ENCODE measurements at regions not wholly inside any gene's neighbourhood (a gene's known extent, or its start where the extent isn't known, plus 50 kb on each side); places are given as distances from the start of the nearest gene placed in this dataset.

DNA sequence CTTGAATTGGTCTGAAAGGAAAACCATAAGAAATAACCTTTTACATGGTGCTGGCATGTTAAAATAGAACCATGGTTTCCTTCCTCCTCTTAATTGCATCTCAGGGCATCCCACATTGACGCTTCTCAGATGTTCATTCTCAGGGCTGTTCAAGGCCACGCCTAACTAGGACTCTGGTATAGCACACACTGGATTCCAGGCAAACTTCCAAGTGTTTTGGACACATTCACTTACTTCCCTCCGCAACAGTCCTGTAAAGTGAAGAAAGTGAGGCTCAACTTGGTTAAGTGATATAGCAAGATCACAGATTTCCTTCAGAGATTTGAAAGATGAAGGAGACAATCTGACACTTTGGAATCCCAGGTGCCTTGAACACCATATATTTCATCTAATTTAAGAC, 244.8 kb downstream of the DUSP10 start:
- DNase-seq = no peak
- H3K4me1 ChIP-seq (ENCODE audit: insufficient read depth, low read length) = peaks cover 3% of the 10 kb centered on the region; the same call in 1 of the 2 replicates
- H3K27ac ChIP-seq (ENCODE audit: low read length) = no peak overlapping the region
- no peaks in the 10 kb centered on the region for H3K9me2 ChIP-seq (replicated peaks; ENCODE audit: low read length)
- H3K27me3 ChIP-seq (ENCODE audit: low read length) = no peaks in the 10 kb centered on the region
- no peak for ATAC-seq
- H4K20me1 ChIP-seq (ENCODE audit: low read length) = no peaks in the 10 kb centered on the region
- H3F3A ChIP-seq (ENCODE audit: low read length, unreplicated experiment) = no peaks in the 10 kb centered on the region
- POLR2A ChIA-PET (ENCODE audit: unreplicated experiment) = no interaction called here
- H3K4me2 ChIP-seq (ENCODE audit: low read length) = no peak overlapping the region
- H3K9ac ChIP-seq (ENCODE audit: low read length) = no peak overlapping the region
- intact Hi-C loops (cut with micrococcal nuclease) = no loop called here
- BruUV-seq (replicated peaks) = no TSS peak
- no peaks in the 10 kb centered on the region for H3K36me3 ChIP-seq (ENCODE audit: low read depth, low read length)
- TF ChIP-seq, protein P1, sequence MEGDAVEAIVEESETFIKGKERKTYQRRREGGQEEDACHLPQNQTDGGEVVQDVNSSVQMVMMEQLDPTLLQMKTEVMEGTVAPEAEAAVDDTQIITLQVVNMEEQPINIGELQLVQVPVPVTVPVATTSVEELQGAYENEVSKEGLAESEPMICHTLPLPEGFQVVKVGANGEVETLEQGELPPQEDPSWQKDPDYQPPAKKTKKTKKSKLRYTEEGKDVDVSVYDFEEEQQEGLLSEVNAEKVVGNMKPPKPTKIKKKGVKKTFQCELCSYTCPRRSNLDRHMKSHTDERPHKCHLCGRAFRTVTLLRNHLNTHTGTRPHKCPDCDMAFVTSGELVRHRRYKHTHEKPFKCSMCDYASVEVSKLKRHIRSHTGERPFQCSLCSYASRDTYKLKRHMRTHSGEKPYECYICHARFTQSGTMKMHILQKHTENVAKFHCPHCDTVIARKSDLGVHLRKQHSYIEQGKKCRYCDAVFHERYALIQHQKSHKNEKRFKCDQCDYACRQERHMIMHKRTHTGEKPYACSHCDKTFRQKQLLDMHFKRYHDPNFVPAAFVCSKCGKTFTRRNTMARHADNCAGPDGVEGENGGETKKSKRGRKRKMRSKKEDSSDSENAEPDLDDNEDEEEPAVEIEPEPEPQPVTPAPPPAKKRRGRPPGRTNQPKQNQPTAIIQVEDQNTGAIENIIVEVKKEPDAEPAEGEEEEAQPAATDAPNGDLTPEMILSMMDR (conservative IDR thresholded peaks at IDR 0.05; ENCODE audit: low read depth, low read length) = no peak
- TF ChIP-seq EZH2 (IDR thresholded peaks at IDR 0.05; ENCODE audit: low read length, unreplicated experiment) (no peak), EZH2phosphoT487 (IDR thresholded peaks at IDR 0.05; ENCODE audit: borderline replicate concordance, low read length) (no peak)
- no peaks in the 10 kb centered on the region for H3K79me2 ChIP-seq (ENCODE audit: low read length)
- CTCF ChIA-PET = no interaction called here
- H3K4me3 ChIP-seq (ENCODE audit: low read length) = no peak overlapping the region
- no peak overlapping the region for H2AFZ ChIP-seq (ENCODE audit: low read length)
- H3K9me3 ChIP-seq (ENCODE audit: low read length) = no peaks in the 10 kb centered on the region

DNA sequence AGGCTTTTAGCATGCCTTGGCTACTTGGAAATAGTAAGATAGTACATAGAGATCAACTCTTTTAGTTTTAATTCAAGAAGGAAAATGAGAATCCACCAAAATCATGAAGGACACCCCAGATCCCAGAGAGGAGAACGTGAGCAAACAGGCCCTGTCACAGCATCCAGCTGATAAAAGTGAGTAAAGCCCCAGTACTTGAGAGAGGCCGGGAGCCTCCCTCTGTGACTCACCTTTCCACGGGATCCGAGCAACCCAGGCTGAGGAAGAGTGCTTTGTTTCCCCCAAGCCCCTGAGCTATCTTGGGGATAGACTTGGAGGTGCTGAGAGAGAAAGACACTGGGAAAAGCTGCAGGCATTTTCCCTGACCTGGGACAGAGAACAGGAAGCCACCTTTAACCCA, 238.6 kb downstream of the DUSP10 start:
- Histone ChIP-seq H3K36me3 (ENCODE audit: low read depth, low read length) (no peaks in the 10 kb centered on the region), H3K27ac (ENCODE audit: low read length) (no peak overlapping the region), H3K4me1 (ENCODE audit: insufficient read depth, low read length) (no peaks in the 10 kb centered on the region), H3K79me2 (ENCODE audit: low read length) (no peaks in the 10 kb centered on the region), H3K27me3 (ENCODE audit: low read length) (no peaks in the 10 kb centered on the region), H2AFZ (ENCODE audit: low read length) (no peak overlapping the region), H3K4me3 (ENCODE audit: low read length) (no peak overlapping the region), H4K20me1 (ENCODE audit: low read length) (no peaks in the 10 kb centered on the region), H3K9me2 (replicated peaks; ENCODE audit: low read length) (no peaks in the 10 kb centered on the region), H3F3A (ENCODE audit: low read length, unreplicated experiment) (no peaks in the 10 kb centered on the region), H3K4me2 (ENCODE audit: low read length) (no peak overlapping the region), H3K9me3 (ENCODE audit: low read length) (no peaks in the 10 kb centered on the region), H3K9ac (ENCODE audit: low read length) (no peak overlapping the region)
- ATAC-seq = no peak
- BruUV-seq (replicated peaks) = no TSS peak
- DNase-seq = no peak
- POLR2A ChIA-PET (ENCODE audit: unreplicated experiment) = no interaction called here
- CTCF ChIA-PET = no interaction called here
- TF ChIP-seq, protein P1 (conservative IDR thresholded peaks at IDR 0.05; ENCODE audit: low read depth, low read length) = no peak
- TF ChIP-seq EZH2phosphoT487 (IDR thresholded peaks at IDR 0.05; ENCODE audit: borderline replicate concordance, low read length) (no peak), EZH2 (IDR thresholded peaks at IDR 0.05; ENCODE audit: low read length, unreplicated experiment) (no peak)
- intact Hi-C loops (cut with micrococcal nuclease) = no loop called here

DNA sequence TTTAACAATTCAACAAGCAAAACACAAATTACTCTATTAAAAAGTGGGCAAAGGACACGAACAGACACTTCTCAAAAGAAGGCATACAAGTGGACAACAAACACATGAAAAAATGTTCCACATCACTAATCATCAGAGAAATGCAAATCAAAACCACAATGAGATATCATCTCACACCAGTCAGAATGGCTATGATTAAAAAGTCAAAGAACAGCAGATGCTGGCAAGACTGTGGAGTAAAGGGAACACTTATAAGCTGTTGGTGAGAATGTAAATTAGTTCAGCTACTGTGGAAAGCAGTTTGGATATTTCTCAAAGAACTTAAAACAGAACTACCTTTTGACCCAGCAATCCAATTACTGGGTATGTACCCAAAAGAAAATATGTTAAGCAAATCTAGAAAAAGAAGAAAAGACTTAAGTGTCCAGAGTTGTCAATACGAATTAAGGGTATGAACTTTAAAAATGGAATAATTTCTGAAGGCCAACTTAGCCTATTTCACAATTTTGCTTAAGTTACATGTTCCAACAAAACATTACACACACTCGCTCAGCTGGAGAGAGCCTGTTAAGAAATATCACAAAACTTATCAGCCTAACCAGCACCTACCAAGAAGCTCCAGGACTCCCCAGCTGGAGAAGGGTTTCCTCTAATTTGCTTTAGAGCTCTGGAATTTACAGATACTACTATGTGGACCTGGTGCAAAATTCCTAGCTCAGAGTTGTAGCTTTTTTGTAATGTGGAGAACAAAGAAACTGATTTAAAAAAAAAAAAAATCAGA, 232.1 kb downstream of the DUSP10 start:
- Histone ChIP-seq H3K36me3 (ENCODE audit: low read depth, low read length) (no peaks in the 10 kb centered on the region), H3K4me2 (ENCODE audit: low read length) (no peak overlapping the region), H2AFZ (ENCODE audit: low read length) (no peak overlapping the region), H3K79me2 (ENCODE audit: low read length) (no peaks in the 10 kb centered on the region), H3K27me3 (ENCODE audit: low read length) (no peaks in the 10 kb centered on the region), H3K9me3 (ENCODE audit: low read length) (no peaks in the 10 kb centered on the region), H3K4me3 (ENCODE audit: low read length) (no peak overlapping the region), H3K27ac (ENCODE audit: low read length) (no peak overlapping the region), H3K9ac (ENCODE audit: low read length) (no peak overlapping the region), H3K4me1 (ENCODE audit: insufficient read depth, low read length) (no peaks in the 10 kb centered on the region), H3F3A (ENCODE audit: low read length, unreplicated experiment) (no peaks in the 10 kb centered on the region), H3K9me2 (replicated peaks; ENCODE audit: low read length) (no peaks in the 10 kb centered on the region), H4K20me1 (ENCODE audit: low read length) (no peaks in the 10 kb centered on the region)
- ATAC-seq = no peak
- intact Hi-C loops (cut with micrococcal nuclease) = no loop called here
- no peak for TF ChIP-seq EZH2phosphoT487 (IDR thresholded peaks at IDR 0.05; ENCODE audit: borderline replicate concordance, low read length)
- TF ChIP-seq, protein P1 (conservative IDR thresholded peaks at IDR 0.05; ENCODE audit: low read depth, low read length) = no peak
- TF ChIP-seq EZH2 (IDR thresholded peaks at IDR 0.05; ENCODE audit: low read length, unreplicated experiment) = no peak
- BruUV-seq (replicated peaks) = no TSS peak
- ChIA-PET POLR2A (ENCODE audit: unreplicated experiment) (no interaction called here), CTCF (no interaction called here)
- no peak for DNase-seq

Measured in PC-3 (cell line).